AG10803 (cell line): ENCODE measurements at regions not wholly inside any gene's neighbourhood (a gene's known extent, or its start where the extent isn't known, plus 50 kb on each side); places are given as distances from the start of the nearest gene placed in this dataset.
A peak's percentile ranks its signal among the peaks of the same experiment; 100 is the strongest.

Experiments
- DNase-seq: peaks from one replicate; pipeline ENCODE4 v3.0.0; 2010; ENCODE audit warnings: low read depth
- H3K4me3 ChIP-seq: 2 replicates; pipeline ENCODE4 v1.5.1; 2011; ENCODE audit warnings: mild to moderate bottlenecking, low read length, control low read depth
- CTCF ChIP-seq: conservative IDR thresholded peaks from 2 replicates; pipeline ENCODE4 v1.5.1; 2011; ENCODE audit warnings: mild to moderate bottlenecking, low read length, control low read depth, inconsistent platforms

- TF ChIP-seq CTCF: no peak
- DNase-seq: no peak
- H3K4me3 ChIP-seq: no peak overlapping the region
Measured at GRCh38 chr3:127389913-127390312, 102.1 kb upstream of the PRR20G start.

- no peak for TF ChIP-seq CTCF
- peak; percentile 2 for DNase-seq
- H3K4me3 ChIP-seq: no peak overlapping the region
Measured at GRCh38 chr3:127389420-127389819, 101.6 kb upstream of the PRR20G start.

GRCh38 chr3:127388427-127388826, 100.6 kb upstream of the PRR20G start:
- DNase-seq: no peak
- H3K4me3 ChIP-seq: no peak overlapping the region
- TF ChIP-seq CTCF: no peak

- no peak overlapping the region for H3K4me3 ChIP-seq
- no peak for DNase-seq
- TF ChIP-seq CTCF: no peak
Measured at GRCh38 chr3:127387556-127388153, 99.8 kb upstream of the PRR20G start.

- DNase-seq: no peak
- TF ChIP-seq CTCF: no peak
- no peak overlapping the region for H3K4me3 ChIP-seq
Measured at GRCh38 chr3:127387119-127387518, 99.3 kb upstream of the PRR20G start.

- no peak for DNase-seq
- TF ChIP-seq CTCF: no peak
- H3K4me3 ChIP-seq: no peak overlapping the region
Measured at GRCh38 chr3:127386490-127386889, 98.6 kb upstream of the PRR20G start.

- no peak for TF ChIP-seq CTCF
- no peak for DNase-seq
- no peak overlapping the region for H3K4me3 ChIP-seq
Measured at GRCh38 chr3:127385540-127385870, 97.7 kb upstream of the PRR20G start.
